GM19328 (cell line): ENCODE measurements at regions not wholly inside any gene's neighbourhood (a gene's known extent, or its start where the extent isn't known, plus 50 kb on each side); places are given as distances from the start of the nearest gene placed in this dataset.

Experiments used
- ATAC-seq: cut with Tn5 transposase; IDR thresholded peaks from one replicate; pipeline ENCODE4 v1.9.1; 2021; ENCODE audit warnings: mild to moderate bottlenecking, moderate library complexity; ENCODE audit not compliant: unreplicated experiment

GRCh38 chr4:185892165-185892564 lies 80.2 kb upstream of the SORBS2 start:
- no peak for ATAC-seq

- ATAC-seq = no peak
Observed at GRCh38 chr4:185893500-185893899, 81.5 kb upstream of the SORBS2 start.

GRCh38 chr4:185894481-185894880 lies 82.5 kb upstream of the SORBS2 start:
- ATAC-seq = no peak

GRCh38 chr4:185895351-185895750 lies 83.4 kb upstream of the SORBS2 start:
- no peak for ATAC-seq

GRCh38 chr4:185895866-185896265 lies 83.9 kb upstream of the SORBS2 start:
- ATAC-seq = no peak

- no peak for ATAC-seq
Observed at GRCh38 chr4:185896817-185897488, 85.0 kb upstream of the SORBS2 start.

- ATAC-seq = no peak
Observed at GRCh38 chr4:185898413-185898812, 86.4 kb upstream of the SORBS2 start.

- ATAC-seq = no peak
Observed at GRCh38 chr4:185899833-185900232, 87.8 kb upstream of the SORBS2 start.

- ATAC-seq = no peak
Observed at GRCh38 chr4:185902654-185903053, 90.7 kb upstream of the SORBS2 start.

- ATAC-seq = no peak
Observed at GRCh38 chr4:185903205-185903604, 91.2 kb upstream of the SORBS2 start.

GRCh38 chr4:185904381-185904780 lies 92.4 kb upstream of the SORBS2 start:
- ATAC-seq = no peak

- ATAC-seq = no peak
Observed at GRCh38 chr4:185909972-185910371, 98.0 kb upstream of the SORBS2 start.

- no peak for ATAC-seq
Observed at GRCh38 chr4:185911556-185912064, 99.6 kb upstream of the SORBS2 start.

GRCh38 chr4:185912779-185913178 lies 100.8 kb upstream of the SORBS2 start:
- no peak for ATAC-seq

- no peak for ATAC-seq
Observed at GRCh38 chr4:185914583-185915199, 102.7 kb upstream of the SORBS2 start.

GRCh38 chr4:185915271-185915670 lies 103.3 kb upstream of the SORBS2 start:
- no peak for ATAC-seq

GRCh38 chr4:185915817-185916216 lies 103.8 kb upstream of the SORBS2 start:
- no peak for ATAC-seq

GRCh38 chr4:185916231-185916630 lies 104.2 kb upstream of the SORBS2 start:
- ATAC-seq = no peak

- ATAC-seq = no peak
Observed at GRCh38 chr4:185916683-185917082, 104.7 kb upstream of the SORBS2 start.

- no peak for ATAC-seq
Observed at GRCh38 chr4:185919107-185919506, 107.1 kb upstream of the SORBS2 start.

- no peak for ATAC-seq
Observed at GRCh38 chr4:185920171-185920570, 108.2 kb upstream of the SORBS2 start.

GRCh38 chr4:185920691-185921260 lies 108.8 kb upstream of the SORBS2 start:
- ATAC-seq = no peak
